SU-DHL-6 (cell line): ENCODE measurements at regions not wholly inside any gene's neighbourhood (a gene's known extent, or its start where the extent isn't known, plus 50 kb on each side); places are given as distances from the start of the nearest gene placed in this dataset.

ENCODE experiments used
- H2AFZ ChIP-seq: fragments of 200-600 bp; sonication (generic); 2 replicates; pipeline ENCODE4 v1.6.1; 2014; ENCODE audit warnings: low read depth, mild to moderate bottlenecking, moderate library complexity, mixed read lengths, antibody characterized with exemption, low read length; ENCODE audit not compliant: severe bottlenecking
- H3F3A ChIP-seq: fragments of 200-600 bp; shearing (Covaris generic); 2 replicates; pipeline ENCODE4 v1.6.0; 2016; ENCODE audit warnings: antibody characterized with exemption, mild to moderate bottlenecking; ENCODE audit not compliant: insufficient read depth
- H3K27ac ChIP-seq: fragments of 200-600 bp; sonication (generic); 2 replicates; pipeline ENCODE4 v1.5.1; 2016; ENCODE audit warnings: low read depth, mild to moderate bottlenecking, low read length, moderate library complexity, mixed read lengths
- H3K27me3 ChIP-seq: fragments of 200-600 bp; sonication (generic), shearing (Covaris generic); 2 replicates; pipeline ENCODE4 v1.6.0; 2014; ENCODE audit warnings: mild to moderate bottlenecking, low read length
- H3K36me3 ChIP-seq: fragments of 200-600 bp; sonication (generic); 2 replicates; pipeline ENCODE4 v1.6.1; 2014; ENCODE audit warnings: mild to moderate bottlenecking, low read length, mixed read lengths
- H3K4me2 ChIP-seq: fragments of 300-600, 200-600 bp; shearing (Covaris generic), sonication (generic); 2 replicates; pipeline ENCODE4 v1.6.0; 2014; ENCODE audit warnings: low read length, low read depth, mild to moderate bottlenecking; ENCODE audit not compliant: poor library complexity, severe bottlenecking
- H3K4me3 ChIP-seq: fragments of 200-600 bp; sonication (generic); 2 replicates; pipeline ENCODE4 v1.5.1; 2014; ENCODE audit warnings: antibody characterized with exemption, low read length, mild to moderate bottlenecking, mixed read lengths; ENCODE audit not compliant: insufficient read depth, poor library complexity, severe bottlenecking
- H3K79me2 ChIP-seq: fragments of 200-600 bp; sonication (generic); 2 replicates; pipeline ENCODE4 v1.6.1; 2014; ENCODE audit warnings: mild to moderate bottlenecking, low read length, moderate library complexity; ENCODE audit not compliant: insufficient read depth
- H3K9ac ChIP-seq: fragments of 200-600 bp; sonication (generic); 2 replicates; pipeline ENCODE4 v1.7.0; 2014; ENCODE audit warnings: mild to moderate bottlenecking, low read length
- H3K9me2 ChIP-seq: fragments of 200-600 bp; sonication (generic); replicated peaks from 2 replicates; pipeline ENCODE4 v1.6.1; 2014; ENCODE audit warnings: low read length; ENCODE audit not compliant: insufficient read depth
- H3K9me3 ChIP-seq: fragments of 200-600 bp; sonication (generic); 2 replicates; pipeline ENCODE4 v1.6.1; 2014; ENCODE audit warnings: low read length, mixed read lengths; ENCODE audit not compliant: insufficient read depth
- H4K20me1 ChIP-seq: fragments of 200-600 bp; sonication (generic); 2 replicates; pipeline ENCODE4 v1.6.1; 2014; ENCODE audit warnings: low read depth, mild to moderate bottlenecking, antibody characterized with exemption, low read length, moderate library complexity, mixed read lengths
- CTCF ChIP-seq: fragments of 200-600 bp; sonication (generic); IDR thresholded peaks from one replicate; pipeline ENCODE4 v1.5.1; 2017; ENCODE audit warnings: antibody characterized with exemption, mild to moderate bottlenecking, low read length, moderate library complexity; ENCODE audit not compliant: insufficient read depth, poor library complexity, severe bottlenecking
- EZH2phosphoT487 ChIP-seq: fragments of 200-600 bp; sonication (generic), shearing (Covaris generic); conservative IDR thresholded peaks from 2 replicates; pipeline ENCODE4 v1.6.1; 2018; ENCODE audit warnings: mild to moderate bottlenecking, antibody characterized with exemption, low read length, moderate library complexity, mixed read lengths

GRCh38 chr11:127059750-127060149, 59.2 kb upstream of the KIRREL3 start:
- Histone ChIP-seq H3K36me3 (no peaks in the 10 kb centered on the region), H4K20me1 (no peaks in the 10 kb centered on the region), H3K9ac (no peak overlapping the region), H3K27me3 (no peaks in the 10 kb centered on the region), H3K9me3 (no peaks in the 10 kb centered on the region), H3F3A (no peaks in the 10 kb centered on the region), H3K9me2 (no peaks in the 10 kb centered on the region), H3K79me2 (no peaks in the 10 kb centered on the region), H3K27ac (no peak overlapping the region), H3K4me2 (no peak overlapping the region), H3K4me3 (no peak overlapping the region), H2AFZ (no peak overlapping the region)
- TF ChIP-seq EZH2phosphoT487 (no peak), CTCF (no peak)

GRCh38 chr11:127059286-127059685, 58.7 kb upstream of the KIRREL3 start:
- no peaks in the 10 kb centered on the region for H3K27me3 ChIP-seq
- no peak overlapping the region for H3K4me3 ChIP-seq
- H4K20me1 ChIP-seq = no peaks in the 10 kb centered on the region
- H3K4me2 ChIP-seq = no peak overlapping the region
- no peaks in the 10 kb centered on the region for H3K9me3 ChIP-seq
- no peak for TF ChIP-seq CTCF
- TF ChIP-seq EZH2phosphoT487 = no peak
- no peak overlapping the region for H2AFZ ChIP-seq
- H3K27ac ChIP-seq = no peak overlapping the region
- no peaks in the 10 kb centered on the region for H3F3A ChIP-seq
- H3K9ac ChIP-seq = no peak overlapping the region
- H3K79me2 ChIP-seq = no peaks in the 10 kb centered on the region
- H3K9me2 ChIP-seq = no peaks in the 10 kb centered on the region
- no peaks in the 10 kb centered on the region for H3K36me3 ChIP-seq

GRCh38 chr11:127058524-127058923, 58.0 kb upstream of the KIRREL3 start:
- no peak overlapping the region for H3K4me2 ChIP-seq
- no peaks in the 10 kb centered on the region for H3K9me3 ChIP-seq
- H3K4me3 ChIP-seq = no peak overlapping the region
- no peaks in the 10 kb centered on the region for H3F3A ChIP-seq
- H3K27ac ChIP-seq = no peak overlapping the region
- no peak for TF ChIP-seq EZH2phosphoT487
- no peak for TF ChIP-seq CTCF
- no peaks in the 10 kb centered on the region for H3K27me3 ChIP-seq
- no peaks in the 10 kb centered on the region for H3K9me2 ChIP-seq
- H3K9ac ChIP-seq = no peak overlapping the region
- no peaks in the 10 kb centered on the region for H4K20me1 ChIP-seq
- no peak overlapping the region for H2AFZ ChIP-seq
- H3K79me2 ChIP-seq = no peaks in the 10 kb centered on the region
- no peaks in the 10 kb centered on the region for H3K36me3 ChIP-seq
